Lung (tissue), 11 donors: ENCODE measurements at regions not wholly inside any gene's neighbourhood (a gene's known extent, or its start where the extent isn't known, plus 50 kb on each side); places are given as distances from the start of the nearest gene placed in this dataset.

ENCODE experiments used
- ATAC-seq: fragments of 200-7000 bp; cut with Tn5 transposase; one replicate; pipeline ENCODE4 v1.9.1; 2020; ENCODE audit warnings: moderate number of reproducible peaks; ENCODE audit not compliant: insufficient read depth, low FRiP score
- DNase-seq, 3 donors: peaks; one replicate each; pipeline ENCODE4 v3.0.0-alpha.2; 2013 to 2017
- H3K27ac ChIP-seq, 2 donors: one replicate each; pipeline ENCODE4 v1.5.1; 2013; ENCODE audit warnings: mild to moderate bottlenecking in 2 of 2, moderate library complexity in 2 of 2, control low read depth in 1 of 2, inconsistent platforms in 1 of 2, low read depth in 1 of 2, low read length in 1 of 2
- H3K27me3 ChIP-seq, 3 donors: one replicate each; pipeline ENCODE4 v1.5.1; 2013; ENCODE audit warnings: low read length in 2 of 3; ENCODE audit not compliant: control insufficient read depth in 3 of 3, insufficient read depth in 3 of 3
- H3K36me3 ChIP-seq, 4 donors: one replicate each; pipeline ENCODE4 v1.5.1; 2013; ENCODE audit warnings: low read length in 4 of 4, mild to moderate bottlenecking in 1 of 4, moderate library complexity in 1 of 4; ENCODE audit not compliant: control insufficient read depth in 4 of 4, insufficient read depth in 4 of 4
- H3K4me1 ChIP-seq, 5 donors: one replicate each; pipeline ENCODE4 v1.5.1; 2013; ENCODE audit warnings: low read length in 5 of 5, mild to moderate bottlenecking in 2 of 5, moderate library complexity in 1 of 5; ENCODE audit not compliant: control insufficient read depth in 5 of 5, insufficient read depth in 5 of 5
- H3K4me3 ChIP-seq: one replicate; pipeline ENCODE4 v1.5.1; 2013; ENCODE audit warnings: mild to moderate bottlenecking, control low read depth, moderate library complexity
- H3K9ac ChIP-seq, 2 donors: one replicate each; pipeline ENCODE4 v1.5.1; 2013; ENCODE audit warnings: low read length in 2 of 2, control low read depth in 1 of 2; ENCODE audit not compliant: insufficient read depth in 1 of 2
- H3K9me3 ChIP-seq, 4 donors: one replicate each; pipeline ENCODE4 v1.5.1; 2013; ENCODE audit warnings: low read length in 3 of 4, mild to moderate bottlenecking in 1 of 4, moderate library complexity in 1 of 4; ENCODE audit not compliant: control insufficient read depth in 4 of 4, insufficient read depth in 3 of 4
- WGBS, 2 donors: extraction: QIAGEN DNeasy Blood & Tissue Kit; methylation state at CpG; one replicate each; pipeline ENCODE4 v1.1.7; 2013; 5-methylcytosine and 5-hydroxymethylcytosine counted together
- TF ChIP-seq, protein P1 (sequence below): IDR thresholded peaks from 2 replicates; pipeline ENCODE4 v1.5.1; 2012; ENCODE audit warnings: mild to moderate bottlenecking; ENCODE audit errors: control extremely low read depth, extremely low read depth
- donor health status: control.
- donor health status: control.
- donor health status: Bipolar disorder and iron deficiency.
- donor health status: healthy.
- donor health status: DM: yes; HTN: yes; CAD: no.

DNA sequence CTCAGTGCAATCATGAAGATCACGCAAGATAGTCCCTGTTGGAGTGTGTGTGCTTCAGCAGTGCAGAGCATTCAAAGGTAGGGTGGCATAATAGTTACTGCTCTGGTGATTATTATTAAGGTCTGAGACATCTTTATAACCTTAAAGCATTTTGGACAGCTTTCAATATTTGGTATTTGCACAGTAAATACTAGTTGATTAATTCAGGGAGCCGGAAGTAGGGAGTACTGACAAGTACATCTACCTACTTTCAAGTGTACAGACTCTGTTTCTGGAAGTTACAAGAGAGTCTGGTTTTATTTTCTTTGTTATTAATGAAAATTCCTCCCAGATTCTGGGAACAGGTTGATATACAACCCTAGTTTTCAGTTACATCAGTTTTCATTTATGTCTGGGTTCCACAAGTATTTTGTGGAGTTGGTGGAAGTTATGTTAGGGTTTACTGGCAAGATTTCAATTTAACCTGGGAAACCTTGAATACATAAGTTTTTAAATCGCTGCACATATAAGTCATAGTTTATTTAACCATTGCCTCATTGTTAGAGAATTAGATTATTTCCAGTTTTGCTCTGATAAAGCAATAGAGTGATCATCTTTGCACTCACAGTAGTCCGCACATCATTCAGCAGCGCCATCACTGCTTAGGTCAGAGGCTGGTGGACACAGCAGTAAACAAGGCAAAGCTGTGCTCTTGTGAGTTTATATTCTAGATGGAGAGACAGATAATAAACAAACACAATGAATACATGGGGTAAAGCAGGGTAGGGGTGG, 366.6 kb downstream of the REEP3 start:
- Histone ChIP-seq H3K4me3 (no peak overlapping the region), H3K27ac (no peak overlapping the region), H3K36me3 (no peaks in the 10 kb centered on the region), H3K27me3 (no peaks in the 10 kb centered on the region), H3K9ac (no peak overlapping the region), H3K9me3 (no peaks in the 10 kb centered on the region), H3K4me1 (peaks cover 0 to 1% (median 0%) of the 10 kb centered on the region in 5 donors)
- ATAC-seq (no peak), DNase-seq (no peak)
- WGBS, 2 donors: 79 to 86% methylated on average over 5 of the region's 5 CpGs
- TF ChIP-seq, protein P1, sequence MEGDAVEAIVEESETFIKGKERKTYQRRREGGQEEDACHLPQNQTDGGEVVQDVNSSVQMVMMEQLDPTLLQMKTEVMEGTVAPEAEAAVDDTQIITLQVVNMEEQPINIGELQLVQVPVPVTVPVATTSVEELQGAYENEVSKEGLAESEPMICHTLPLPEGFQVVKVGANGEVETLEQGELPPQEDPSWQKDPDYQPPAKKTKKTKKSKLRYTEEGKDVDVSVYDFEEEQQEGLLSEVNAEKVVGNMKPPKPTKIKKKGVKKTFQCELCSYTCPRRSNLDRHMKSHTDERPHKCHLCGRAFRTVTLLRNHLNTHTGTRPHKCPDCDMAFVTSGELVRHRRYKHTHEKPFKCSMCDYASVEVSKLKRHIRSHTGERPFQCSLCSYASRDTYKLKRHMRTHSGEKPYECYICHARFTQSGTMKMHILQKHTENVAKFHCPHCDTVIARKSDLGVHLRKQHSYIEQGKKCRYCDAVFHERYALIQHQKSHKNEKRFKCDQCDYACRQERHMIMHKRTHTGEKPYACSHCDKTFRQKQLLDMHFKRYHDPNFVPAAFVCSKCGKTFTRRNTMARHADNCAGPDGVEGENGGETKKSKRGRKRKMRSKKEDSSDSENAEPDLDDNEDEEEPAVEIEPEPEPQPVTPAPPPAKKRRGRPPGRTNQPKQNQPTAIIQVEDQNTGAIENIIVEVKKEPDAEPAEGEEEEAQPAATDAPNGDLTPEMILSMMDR: no peak

DNA sequence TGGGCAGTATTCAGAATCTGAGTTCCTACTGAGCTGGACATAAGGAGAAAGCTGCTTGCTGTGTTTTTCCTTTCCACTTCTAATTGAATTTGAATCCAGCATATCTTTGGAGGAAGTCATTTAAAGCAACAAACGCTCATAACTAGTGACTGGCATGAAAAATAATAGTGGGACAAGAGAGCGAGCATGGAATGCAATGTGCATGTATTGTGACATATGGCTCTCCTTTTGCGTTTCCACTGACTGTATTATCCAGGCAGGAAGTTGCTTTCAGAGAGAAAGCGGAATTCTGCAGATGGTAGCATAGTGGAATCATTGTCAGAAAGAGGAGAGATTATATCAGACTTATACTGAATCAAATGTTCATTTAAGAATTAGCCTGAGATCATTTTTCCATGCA, 368.6 kb downstream of the REEP3 start:
- TF ChIP-seq, protein P1: no peak
- no peaks in the 10 kb centered on the region for H3K27me3 ChIP-seq
- no peaks in the 10 kb centered on the region for H3K9me3 ChIP-seq
- 62 to 65% methylated on average over 4 of the region's 4 CpGs for WGBS, 2 donors
- H3K27ac ChIP-seq: no peak overlapping the region
- ATAC-seq: no peak
- no peak overlapping the region for H3K4me3 ChIP-seq
- H3K36me3 ChIP-seq: no peaks in the 10 kb centered on the region
- no peak overlapping the region for H3K9ac ChIP-seq
- DNase-seq: no peak
- H3K4me1 ChIP-seq: peaks cover 0 to 1% (median 0%) of the 10 kb centered on the region in 5 donors

DNA sequence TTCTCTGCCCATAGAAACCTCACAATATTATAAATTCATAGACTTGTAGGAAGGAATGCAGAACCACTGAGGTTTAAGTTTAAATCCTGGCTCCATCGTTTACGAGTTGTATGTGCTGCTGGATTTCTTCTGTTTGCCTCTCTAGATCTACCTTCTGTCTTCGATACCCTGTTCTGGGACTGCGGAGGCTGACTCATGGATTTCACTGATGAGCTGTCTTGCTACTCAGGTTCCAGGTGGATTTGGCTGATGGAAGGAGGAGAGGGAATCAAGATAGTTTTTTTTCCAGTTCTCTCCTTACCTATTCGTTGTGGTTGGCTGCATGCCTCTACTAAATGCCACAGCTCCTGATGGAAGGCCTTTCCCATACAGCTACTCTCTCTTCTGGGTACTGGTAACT, 375.8 kb downstream of the REEP3 start:
- no peaks in the 10 kb centered on the region for H3K27me3 ChIP-seq
- H3K27ac ChIP-seq: no peak overlapping the region
- ATAC-seq: no peak
- DNase-seq: no peak
- peaks cover 0 to 5% (median 0%) of the 10 kb centered on the region in 5 donors for H3K4me1 ChIP-seq
- TF ChIP-seq, protein P1: no peak
- WGBS, 2 donors: 92 to 94% methylated on average over 5 of the region's 5 CpGs
- H3K4me3 ChIP-seq: no peak overlapping the region
- H3K9ac ChIP-seq: no peak overlapping the region
- no peaks in the 10 kb centered on the region for H3K36me3 ChIP-seq
- no peaks in the 10 kb centered on the region for H3K9me3 ChIP-seq
